ENCODE measurements at regions not wholly inside any gene's neighbourhood (a gene's known extent, or its start where the extent isn't known, plus 50 kb on each side); places are given as distances from the start of the nearest gene placed in this dataset.

GRCh38 chr5:165723931-165724330, 2218.5 kb downstream of the MAT2B start:
- intact Hi-C loops (cut with DNase I; ENCODE audit: low total_unique reads): no loop called here
- WGBS, 5 donors: 78 to 90% (median 82%) methylated on average over 5 of the region's 5 CpGs

GRCh38 chr5:165728425-165728824, 2223.0 kb downstream of the MAT2B start:
- 86 to 90% (median 89%) methylated on average over 2 of the region's 2 CpGs for WGBS, 5 donors

More at GRCh38 chr5:165723931-165724330, 2218.5 kb downstream of the MAT2B start:
- Histone ChIP-seq H3K4me1 (no peaks in the 10 kb centered on the region), H3K9me3 (peaks cover 0 to 20% (median 0%) of the 10 kb centered on the region in 8 donors), H3K27ac (no peak overlapping the region), H3K27me3 (replicated peaks in 1 of 7) (no peaks in the 10 kb centered on the region), H3K4me3 (no peak overlapping the region), H3K36me3 (no peaks in the 10 kb centered on the region)
- TF ChIP-seq CTCF (IDR thresholded peaks at IDR 0.05 in 8 of 11, conservative IDR thresholded peaks at IDR 0.05 in 3 of 11): no peak
- no peak for TF ChIP-seq POLR2AphosphoS5 (IDR thresholded peaks at IDR 0.05)
- no peak for TF ChIP-seq POLR2A (IDR thresholded peaks at IDR 0.05)
- DNase-seq: no peak

DNA sequence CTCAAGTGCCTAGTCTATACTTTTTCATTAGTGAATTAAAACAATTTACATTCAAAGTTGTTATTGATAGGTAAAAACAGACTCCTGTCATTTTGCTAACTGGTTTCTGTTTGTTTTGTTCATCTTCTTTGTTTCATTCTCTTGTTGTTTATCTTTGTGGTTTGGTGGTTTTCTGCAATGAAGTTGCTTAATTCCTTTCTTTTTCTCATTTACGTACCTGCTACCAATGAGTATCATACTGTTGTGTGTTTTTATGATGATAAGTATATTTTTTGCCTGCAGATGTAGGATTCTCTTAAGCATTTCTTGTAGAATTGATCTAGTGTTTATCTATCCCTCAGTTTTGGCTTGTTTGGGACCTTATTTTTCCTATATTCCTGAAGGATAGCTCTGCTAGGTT, 2230.0 kb downstream of the MAT2B start:
- no peak overlapping the region for H3K27ac ChIP-seq
- H3K4me3 ChIP-seq: no peak overlapping the region
- H3K9me3 ChIP-seq: peaks cover 0 to 38% (median 17%) of the 10 kb centered on the region in 8 donors
- no peak for TF ChIP-seq POLR2A (IDR thresholded peaks at IDR 0.05)
- TF ChIP-seq CTCF (IDR thresholded peaks at IDR 0.05 in 8 of 11, conservative IDR thresholded peaks at IDR 0.05 in 3 of 11): no peak
- TF ChIP-seq POLR2AphosphoS5 (IDR thresholded peaks at IDR 0.05): no peak
- no peak for DNase-seq
- no peaks in the 10 kb centered on the region for H3K27me3 ChIP-seq (replicated peaks in 1 of 7)
- H3K4me1 ChIP-seq: no peaks in the 10 kb centered on the region
- no peaks in the 10 kb centered on the region for H3K36me3 ChIP-seq
- intact Hi-C loops (cut with DNase I; ENCODE audit: low total_unique reads): no loop called here
- WGBS, 5 donors: 38 to 88% (median 69%) methylated on average over 1 of the region's 1 CpG

More at GRCh38 chr5:165728425-165728824, 2223.0 kb downstream of the MAT2B start:
- Histone ChIP-seq H3K9me3 (peaks cover 0 to 27% (median 4%) of the 10 kb centered on the region in 8 donors), H3K4me1 (no peaks in the 10 kb centered on the region), H3K27ac (no peak overlapping the region), H3K36me3 (no peaks in the 10 kb centered on the region), H3K4me3 (no peak overlapping the region), H3K27me3 (replicated peaks in 1 of 7) (no peaks in the 10 kb centered on the region)
- intact Hi-C loops (cut with DNase I; ENCODE audit: low total_unique reads): no loop called here
- TF ChIP-seq POLR2AphosphoS5 (IDR thresholded peaks at IDR 0.05): no peak
- DNase-seq: no peak

DNA sequence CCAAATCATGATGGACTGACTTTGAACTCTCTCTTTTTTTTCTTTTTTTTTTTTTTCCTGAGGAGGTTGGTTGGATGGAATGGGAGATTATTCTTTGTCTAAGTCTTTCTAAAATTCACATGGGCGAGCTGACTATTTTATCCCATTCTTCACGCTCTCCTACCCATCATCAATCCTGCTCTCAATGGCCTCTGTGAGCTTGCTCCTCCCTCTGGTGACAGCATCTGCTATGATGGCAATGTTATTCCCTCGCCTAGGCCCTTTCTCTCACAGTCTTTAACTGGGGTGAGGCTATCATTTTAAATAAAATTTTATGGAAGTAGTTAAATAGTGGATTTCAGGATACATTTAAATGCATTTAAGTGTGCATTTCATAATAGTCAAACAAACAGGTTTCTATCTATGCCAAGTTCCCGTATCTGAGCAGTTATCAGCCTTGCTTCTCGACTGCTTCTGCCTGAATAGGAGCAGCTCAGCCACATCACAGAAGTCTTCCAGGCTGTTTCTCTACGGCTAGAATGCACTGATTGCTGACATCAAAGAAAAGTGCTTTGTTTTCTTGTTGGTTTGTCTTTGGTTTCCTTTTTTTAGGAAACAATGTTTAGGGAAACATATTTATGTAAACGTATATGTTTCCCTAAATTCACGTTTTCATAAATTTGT, 2233.8 kb downstream of the MAT2B start:
- no peak for TF ChIP-seq CTCF (IDR thresholded peaks at IDR 0.05 in 8 of 11, conservative IDR thresholded peaks at IDR 0.05 in 3 of 11)
- no peak for TF ChIP-seq POLR2A (IDR thresholded peaks at IDR 0.05)
- no peak for TF ChIP-seq POLR2AphosphoS5 (IDR thresholded peaks at IDR 0.05)
- DNase-seq: no peak
- Histone ChIP-seq H3K9me3 (peaks cover 0 to 26% (median 13%) of the 10 kb centered on the region in 8 donors), H3K36me3 (no peaks in the 10 kb centered on the region), H3K27ac (no peak overlapping the region), H3K27me3 (replicated peaks in 1 of 7) (no peaks in the 10 kb centered on the region), H3K4me1 (no peaks in the 10 kb centered on the region), H3K4me3 (no peak overlapping the region)
- intact Hi-C loops (cut with DNase I; ENCODE audit: low total_unique reads): no loop called here
- WGBS, 5 donors: 76 to 86% (median 78%) methylated on average over 8 of the region's 8 CpGs
